Renal pelvis (tissue), 1 donor: ENCODE measurements at regions not wholly inside any gene's neighbourhood (a gene's known extent, or its start where the extent isn't known, plus 50 kb on each side); places are given as distances from the start of the nearest gene placed in this dataset.

Source experiments
- DNase-seq: peaks from one replicate; pipeline ENCODE4 v3.0.0-alpha.2; 2013

DNA sequence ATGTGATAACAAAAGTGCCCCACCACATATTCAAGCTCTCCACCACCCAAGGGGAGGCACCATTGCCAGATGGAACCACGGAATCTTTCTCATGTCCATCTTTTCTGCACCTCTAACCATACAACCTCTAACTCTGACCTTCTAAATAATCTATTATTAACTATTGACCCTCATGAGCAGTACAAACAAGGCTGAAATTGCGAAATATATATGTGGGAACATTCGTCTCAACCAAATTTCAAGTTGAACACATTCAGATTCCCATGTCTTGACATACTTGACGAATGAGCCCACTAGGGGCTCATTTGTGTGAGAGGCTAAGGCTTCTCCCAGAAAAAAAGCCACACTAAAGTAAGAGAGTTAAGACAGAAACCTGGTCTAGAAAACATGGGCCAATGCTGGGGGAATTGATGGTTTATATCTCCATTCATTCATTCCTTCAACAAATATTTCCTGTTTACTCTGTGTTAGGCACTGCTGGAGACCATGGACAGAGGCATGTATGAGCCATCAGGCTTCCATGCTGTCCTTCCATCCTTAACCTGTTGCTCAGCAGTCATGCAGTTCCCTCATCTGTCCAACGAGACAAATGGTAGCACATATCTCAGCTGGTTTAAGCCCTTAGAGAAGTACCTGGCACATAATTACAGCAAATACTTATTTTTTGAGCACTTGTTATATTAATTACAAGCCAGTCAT is 130.4 kb downstream of the ESM1 start:
- no peak for DNase-seq

DNA sequence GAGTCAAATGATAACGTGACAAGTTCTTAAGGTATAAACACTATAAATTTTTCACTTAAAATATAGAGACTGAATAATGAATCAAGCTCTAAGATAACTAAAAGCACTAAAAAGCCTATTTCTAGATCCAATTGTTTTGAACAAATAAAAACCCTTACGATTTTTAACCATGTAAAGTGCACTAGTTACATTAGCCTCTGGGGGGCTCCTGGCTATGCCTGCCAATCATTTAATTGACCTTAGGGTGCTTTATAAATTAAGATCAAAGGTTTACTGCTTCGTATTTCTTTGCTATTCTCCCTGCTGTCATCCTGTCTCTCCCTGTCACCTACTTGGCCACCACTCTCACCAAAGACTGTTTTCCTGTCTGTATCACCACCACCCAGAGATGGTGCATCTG is 133.4 kb downstream of the ESM1 start:
- no peak for DNase-seq

DNA sequence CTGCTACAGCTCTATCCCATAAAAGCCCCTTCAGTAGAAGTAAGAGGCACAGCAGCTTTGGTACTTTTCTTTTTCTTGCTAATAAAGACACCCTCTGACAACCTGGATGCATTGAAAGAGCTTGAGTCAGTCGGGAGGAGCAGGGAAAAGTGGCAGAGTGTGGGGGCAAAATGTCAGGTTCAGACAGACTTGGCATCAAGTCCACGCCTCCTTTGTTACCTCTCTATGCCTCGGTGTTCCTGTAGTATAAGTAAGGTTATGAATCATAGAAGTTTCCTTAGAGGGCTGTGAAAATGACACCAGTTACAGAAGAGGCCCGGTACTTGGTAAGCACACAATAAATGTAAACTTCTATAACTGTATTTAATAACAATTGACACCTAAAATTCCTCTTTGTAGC is 133.9 kb downstream of the ESM1 start:
- DNase-seq = no peak

- no peak for DNase-seq
Measured at GRCh38 chr5:54848581-54848980, 136.8 kb downstream of the ESM1 start.

DNA sequence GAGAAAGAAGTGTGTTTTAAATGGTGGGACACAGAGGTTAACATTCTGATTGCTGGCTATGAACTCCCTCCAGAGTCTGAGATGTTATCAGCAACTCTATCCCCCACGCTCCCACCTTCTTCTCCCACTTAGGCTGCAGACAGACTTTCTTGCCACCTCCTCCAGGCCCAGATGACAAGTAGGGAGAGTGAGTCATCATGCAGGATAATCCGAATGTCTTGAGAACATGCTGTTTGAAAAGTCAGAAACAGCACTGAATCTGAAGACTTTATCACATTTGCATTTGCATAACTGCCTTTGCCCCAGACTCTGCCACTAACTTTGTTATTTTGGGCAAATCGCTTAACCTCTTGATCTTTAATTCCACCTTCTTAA is 139.8 kb downstream of the ESM1 start:
- DNase-seq = no peak

DNA sequence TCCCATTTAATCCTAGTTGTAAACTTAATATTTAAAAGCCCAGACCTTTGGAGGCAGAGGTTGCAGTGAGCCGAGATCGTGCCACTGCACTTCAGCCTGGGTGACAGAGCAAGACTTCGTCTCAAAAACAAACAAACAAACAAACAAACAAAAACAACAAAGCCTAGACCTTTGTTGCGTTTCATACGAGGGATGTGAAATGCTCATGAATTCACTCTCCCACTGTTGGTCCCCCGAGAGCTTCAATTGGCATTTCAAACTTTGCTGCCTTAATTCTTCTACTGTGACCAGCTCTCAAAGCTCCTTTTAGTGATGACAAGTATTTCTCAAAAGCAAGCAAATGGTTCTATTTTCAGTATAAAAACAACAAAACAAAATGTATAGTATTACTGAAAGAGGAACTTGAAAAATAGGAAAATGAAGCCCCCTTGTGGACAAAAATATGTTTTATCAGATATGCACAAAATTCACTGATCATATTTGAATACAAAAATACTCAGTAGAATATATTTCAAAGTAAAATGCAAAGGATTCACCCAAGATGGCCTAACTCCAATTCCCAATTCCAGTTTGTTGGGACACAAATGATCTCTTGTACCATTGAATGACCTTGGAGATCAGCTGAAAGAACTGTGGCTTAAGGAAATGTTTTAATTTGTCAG is 140.4 kb downstream of the ESM1 start:
- peak; percentile 57 for DNase-seq

DNA sequence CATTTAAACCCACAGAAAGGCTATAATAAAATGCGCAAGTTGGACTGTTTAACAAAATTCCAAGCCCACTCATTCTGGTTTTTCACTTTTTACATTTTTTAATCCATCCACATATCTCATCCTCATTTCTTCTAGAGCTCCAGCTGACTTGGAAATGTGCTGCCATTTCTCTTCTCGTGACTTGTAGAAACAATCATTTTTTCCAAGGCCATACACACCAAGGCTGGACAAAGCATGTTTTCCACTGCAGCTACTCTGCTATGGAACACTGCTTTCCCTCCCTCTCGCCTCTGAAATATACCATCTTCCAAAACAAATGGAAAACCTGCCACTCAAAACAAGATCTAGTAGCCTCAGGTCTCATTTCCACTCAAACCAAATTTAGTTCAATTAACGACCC is 141.1 kb downstream of the ESM1 start:
- no peak for DNase-seq

DNA sequence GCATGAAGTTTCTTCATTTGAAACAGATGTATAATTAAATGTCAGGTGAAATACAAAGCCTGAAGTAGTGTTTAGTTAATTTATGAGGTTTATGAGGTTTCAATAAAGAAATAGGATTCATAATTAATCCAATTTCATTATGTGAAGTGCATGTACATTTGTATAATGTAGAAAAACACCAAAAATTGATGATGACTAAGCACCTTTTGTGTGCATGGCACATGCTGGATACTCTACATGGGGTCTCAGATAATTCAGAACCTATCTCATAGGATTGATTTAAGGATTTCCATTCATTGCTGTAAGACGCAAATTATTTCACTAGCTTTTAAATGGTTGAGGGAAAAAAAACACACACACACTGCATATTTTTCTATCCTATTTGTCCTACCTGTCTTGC is 143.9 kb downstream of the ESM1 start:
- no peak for DNase-seq

- DNase-seq = no peak
Measured at GRCh38 chr5:54838843-54839242, 146.6 kb downstream of the ESM1 start.

GRCh38 chr5:54837981-54838380 is 147.4 kb downstream of the ESM1 start:
- DNase-seq = no peak

GRCh38 chr5:54837093-54837492 is 148.3 kb downstream of the ESM1 start:
- no peak for DNase-seq

- no peak for DNase-seq
Measured at GRCh38 chr5:54835647-54836046, 149.7 kb downstream of the ESM1 start.

DNA sequence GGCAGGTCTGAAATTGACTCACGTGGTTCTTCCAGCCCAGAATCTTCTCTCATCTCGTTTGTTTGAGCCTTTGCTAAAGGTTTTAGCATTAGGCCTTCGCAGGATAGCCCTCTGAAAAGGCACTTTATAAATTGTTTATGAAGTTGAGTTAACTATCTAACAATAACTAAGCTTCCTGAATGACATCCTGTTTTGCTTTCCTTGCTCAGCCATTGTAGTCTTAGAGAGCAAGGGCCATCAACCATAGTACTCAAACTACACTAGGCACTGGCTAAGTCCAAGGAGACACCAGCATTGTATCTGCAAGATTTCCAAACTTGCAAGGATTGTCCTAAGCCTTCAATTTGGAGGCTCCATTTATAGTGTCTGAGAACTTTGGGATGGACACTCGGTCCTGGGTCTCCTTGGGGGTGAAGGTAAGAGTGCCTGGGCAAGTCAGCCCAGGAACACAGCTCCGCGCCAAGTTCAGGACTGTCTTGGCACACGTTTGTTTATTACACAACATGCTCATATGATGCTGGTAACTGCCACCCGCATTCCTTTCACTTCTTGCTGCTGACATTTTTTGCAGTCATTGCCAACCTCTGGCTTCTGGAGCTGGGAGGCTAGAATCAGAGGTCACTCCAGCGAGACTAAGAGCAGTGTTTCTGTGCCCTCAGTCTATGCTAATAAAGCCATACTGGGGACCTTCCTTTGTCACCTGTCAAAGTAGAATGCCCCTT is 151.1 kb downstream of the ESM1 start:
- DNase-seq = no peak

- no peak for DNase-seq
Measured at GRCh38 chr5:54833590-54833989, 151.8 kb downstream of the ESM1 start.

DNA sequence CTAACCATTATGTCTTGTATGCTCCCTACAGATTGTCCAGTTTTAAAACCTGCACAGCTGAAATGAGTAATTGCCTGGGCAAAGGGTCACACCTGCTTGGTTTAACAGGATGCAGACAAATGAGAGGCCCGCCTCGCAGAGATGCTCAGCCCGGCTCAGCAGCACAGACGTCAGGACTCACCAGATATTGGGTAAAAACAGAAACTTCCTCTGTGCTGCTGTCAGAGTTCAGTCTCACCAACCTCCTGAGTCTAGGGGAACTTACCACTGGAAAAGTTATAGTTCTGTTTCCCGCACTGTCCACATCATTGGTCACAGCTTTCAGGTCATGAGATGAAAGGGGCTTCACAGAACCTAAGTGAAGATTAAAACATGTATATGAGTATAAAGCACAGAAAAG is 152.5 kb downstream of the ESM1 start:
- no peak for DNase-seq

GRCh38 chr5:54832045-54832444 is 153.3 kb downstream of the ESM1 start:
- DNase-seq = peak; percentile 34

GRCh38 chr5:54831233-54831632 is 154.2 kb downstream of the ESM1 start:
- DNase-seq = no peak

GRCh38 chr5:54829676-54830535 is 155.5 kb downstream of the ESM1 start:
- peak; percentile 54 for DNase-seq

DNA sequence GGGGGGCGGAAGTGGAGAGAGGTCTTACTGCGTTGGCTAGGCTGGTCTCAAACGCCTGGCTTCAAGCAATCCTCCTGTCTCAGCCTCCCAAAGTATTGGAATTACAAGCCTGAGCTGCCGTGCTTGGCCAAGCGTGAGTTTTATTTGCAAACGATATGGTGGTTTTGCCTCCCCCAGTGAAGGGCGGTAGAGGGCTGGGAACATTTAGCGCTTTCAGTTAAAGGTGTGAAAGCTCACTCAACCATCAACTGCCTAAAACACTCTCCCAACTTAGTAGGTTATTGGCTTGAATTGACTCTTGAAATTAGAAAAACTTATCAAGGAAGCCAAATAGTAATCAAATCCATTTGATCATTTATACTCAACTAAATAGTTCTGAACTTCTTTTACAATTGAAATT is 156.3 kb downstream of the ESM1 start:
- DNase-seq = no peak

DNA sequence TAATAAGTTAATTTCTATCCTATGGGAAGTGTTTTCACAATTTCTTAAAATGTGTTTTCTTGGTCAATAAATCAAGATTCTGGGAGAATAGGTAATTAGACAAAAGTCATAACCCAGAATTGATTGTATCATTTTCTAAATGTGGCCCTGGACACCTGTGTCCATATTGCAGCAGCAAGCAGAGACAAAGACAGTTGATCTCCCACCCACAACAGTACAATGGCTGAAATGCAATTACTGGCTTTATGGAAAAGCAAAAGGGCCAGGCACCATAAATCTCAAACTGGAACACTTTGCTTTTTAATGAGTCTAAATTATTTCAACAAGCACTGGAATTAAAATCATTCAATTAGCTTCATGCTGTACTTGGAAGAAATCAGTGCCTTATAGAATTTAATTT is 157.2 kb downstream of the ESM1 start:
- no peak for DNase-seq

DNA sequence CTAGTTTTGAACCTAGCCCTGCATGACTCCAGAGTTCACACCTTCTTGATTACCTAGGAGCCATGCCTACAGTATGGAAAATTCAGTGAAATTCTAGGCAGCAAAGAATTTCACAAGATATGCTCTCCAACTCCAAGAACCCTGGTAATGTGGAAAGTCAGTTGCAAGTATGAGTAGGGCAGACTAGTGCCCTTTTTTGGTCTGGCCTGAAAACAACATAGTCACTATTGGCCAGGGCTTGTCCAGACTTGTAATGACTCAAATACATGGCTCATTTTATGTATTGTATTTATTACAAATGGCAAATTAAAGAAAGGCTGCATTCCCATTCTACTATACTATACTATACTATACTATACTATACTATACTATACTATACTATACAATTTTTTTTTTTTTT is 160.4 kb downstream of the ESM1 start:
- no peak for DNase-seq

DNA sequence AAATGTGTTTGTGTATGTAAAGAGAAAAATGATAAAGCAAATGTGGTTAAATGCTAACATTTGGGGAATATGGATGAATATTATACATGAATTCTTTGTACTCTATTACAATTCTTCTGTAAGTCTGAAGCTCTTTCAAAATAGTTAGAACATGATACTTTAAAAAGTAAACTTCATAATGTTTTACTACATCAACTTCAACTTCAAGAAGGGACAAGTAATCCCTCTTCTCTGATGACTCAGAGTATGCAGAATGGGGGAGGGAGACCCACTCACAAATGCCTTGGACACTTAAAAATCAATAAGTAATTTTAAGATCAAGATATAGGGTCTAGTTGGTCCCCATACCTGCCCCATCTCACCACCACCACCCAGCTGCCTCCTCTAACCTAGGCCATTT is 162.4 kb downstream of the ESM1 start:
- no peak for DNase-seq

- no peak for DNase-seq
Measured at GRCh38 chr5:54822324-54822687, 163.1 kb downstream of the ESM1 start.
